HG03159 (cell line): ENCODE measurements at regions not wholly inside any gene's neighbourhood (a gene's known extent, or its start where the extent isn't known, plus 50 kb on each side); places are given as distances from the start of the nearest gene placed in this dataset.

ENCODE experiments used
- ATAC-seq: cut with Tn5 transposase; IDR thresholded peaks from one replicate; pipeline ENCODE4 v1.9.1; 2021; ENCODE audit warnings: mild to moderate bottlenecking, moderate library complexity; ENCODE audit not compliant: unreplicated experiment

GRCh38 chr10:129390726-129391125 lies 76.3 kb upstream of the MGMT start:
- ATAC-seq: no peak

- no peak for ATAC-seq
Observed at GRCh38 chr10:129391464-129391863, 75.6 kb upstream of the MGMT start.

GRCh38 chr10:129392855-129393254 lies 74.2 kb upstream of the MGMT start:
- ATAC-seq: no peak

- ATAC-seq: no peak
Observed at GRCh38 chr10:129393812-129394211, 73.2 kb upstream of the MGMT start.

GRCh38 chr10:129394518-129395328 lies 72.3 kb upstream of the MGMT start:
- ATAC-seq: no peak

GRCh38 chr10:129396021-129396722 lies 70.9 kb upstream of the MGMT start:
- ATAC-seq: no peak

- no peak for ATAC-seq
Observed at GRCh38 chr10:129397198-129397974, 69.7 kb upstream of the MGMT start.

GRCh38 chr10:129398711-129399141 lies 68.3 kb upstream of the MGMT start:
- no peak for ATAC-seq

GRCh38 chr10:129400426-129400825 lies 66.6 kb upstream of the MGMT start:
- no peak for ATAC-seq

- ATAC-seq: no peak
Observed at GRCh38 chr10:129402459-129402858, 64.6 kb upstream of the MGMT start.

- no peak for ATAC-seq
Observed at GRCh38 chr10:129404091-129404490, 63.0 kb upstream of the MGMT start.

GRCh38 chr10:129405389-129405788 lies 61.7 kb upstream of the MGMT start:
- no peak for ATAC-seq

- no peak for ATAC-seq
Observed at GRCh38 chr10:129410688-129411392, 56.2 kb upstream of the MGMT start.

GRCh38 chr10:129411393-129411705 lies 55.7 kb upstream of the MGMT start:
- no peak for ATAC-seq

GRCh38 chr10:129411772-129412171 lies 55.3 kb upstream of the MGMT start:
- ATAC-seq: no peak

- ATAC-seq: no peak
Observed at GRCh38 chr10:129413024-129413423, 54.0 kb upstream of the MGMT start.

- no peak for ATAC-seq
Observed at GRCh38 chr10:129415215-129416140, 51.6 kb upstream of the MGMT start.

- ATAC-seq: no peak
Observed at GRCh38 chr10:129416155-129416554, 50.9 kb upstream of the MGMT start.

GRCh38 chr10:129416956-129417765 lies 49.9 kb upstream of the MGMT start:
- ATAC-seq: no peak
